K562 (cell line): ENCODE measurements at regions not wholly inside any gene's neighbourhood (a gene's known extent, or its start where the extent isn't known, plus 50 kb on each side); places are given as distances from the start of the nearest gene placed in this dataset.

ENCODE experiments used
- ATAC-seq: fragments of 200-7000 bp; cut with Tn5 transposase; 3 replicates; pipeline ENCODE4 v1.9.1; 2020; ENCODE audit warnings: moderate library complexity
- BruUV-seq: library from RNA; stranded (reverse); fragments of 400-500 nt; replicated peaks from 2 replicates; lab custom pipeline; 2021; lab: Mats Ljungman, UMichigan
- CTCF ChIA-PET: fragments of 300-600 bp; formaldehyde crosslinking; extraction: SDS; loops from one replicate; lab custom pipeline; 2021; ENCODE audit warnings: low intra/inter-chr PET ratio; lab: Yijun Ruan, JAX
- POLR2A ChIA-PET: fragments of 300-600, 350-650 bp; sonication (Branson Sonifier 250); formaldehyde crosslinking; extraction: SDS; loops from one replicate; lab custom pipeline; 2021; ENCODE audit warnings: antibody characterized with exemption, inconsistent platforms; lab: Yijun Ruan, JAX
- DNase-seq, 4 experiments: peaks; one replicate each; pipeline versions ENCODE4 v3.0.0 to v3.0.0-alpha.2; 2011 to 2018; ENCODE audit warnings: low spot score in 3 of 4, mixed read lengths in 3 of 4; ENCODE audit errors: extremely low read depth in 1 of 4
- FAIRE-seq: peaks from 2 replicates; lab custom pipeline; 2011; peaks lifted over from hg19 to GRCh38; lab: Jason Lieb, UNC
- H2AFZ ChIP-seq: 2 replicates; pipeline ENCODE4 v1.6.0; 2011; ENCODE audit warnings: low read depth, low read length, control low read depth, inconsistent platforms
- H3K27ac ChIP-seq: fragments of 200-600 bp; 3 replicates; pipeline ENCODE4 v1.8.0; 2011; ENCODE audit warnings: low read depth, mild to moderate bottlenecking, control low read depth, inconsistent platforms, low read length, moderate library complexity, mixed read lengths; ENCODE audit errors: extremely low read depth
- H3K27me3 ChIP-seq, 2 experiments: fragments of 300-600 bp in 1 of 2; 2 replicates in 1 of 2; 3 replicates in 1 of 2; pipeline versions ENCODE4 v1.6.0 to v1.8.0; 2011; ENCODE audit warnings: inconsistent platforms in 2 of 2, low read length in 2 of 2, mild to moderate bottlenecking in 1 of 2, mixed read lengths in 1 of 2, moderate library complexity in 1 of 2; ENCODE audit not compliant: control insufficient read depth in 2 of 2, insufficient read depth in 2 of 2
- H3K36me3 ChIP-seq: fragments of 300-600 bp; 3 replicates; pipeline ENCODE4 v1.8.0; 2011; ENCODE audit warnings: mild to moderate bottlenecking, low read length, inconsistent platforms; ENCODE audit not compliant: control insufficient read depth, insufficient read depth
- H3K4me1 ChIP-seq, 2 experiments: fragments of 200-600 bp in 1 of 2; replicated peaks in 1 of 2; 2 replicates in 1 of 2; 3 replicates in 1 of 2; pipeline versions ENCODE4 v1.5.1 to v1.8.0; 2011; ENCODE audit warnings: inconsistent platforms in 2 of 2, low read length in 2 of 2, mild to moderate bottlenecking in 1 of 2, mixed read lengths in 1 of 2, moderate library complexity in 1 of 2; ENCODE audit not compliant: control insufficient read depth in 2 of 2, insufficient read depth in 2 of 2
- H3K4me2 ChIP-seq: 2 replicates; pipeline ENCODE4 v1.6.1; 2011; ENCODE audit warnings: low read length, control low read depth, inconsistent platforms, mixed read lengths; ENCODE audit not compliant: insufficient read depth
- H3K4me3 ChIP-seq: fragments of 200-600 bp; sonication (generic), shearing (Covaris generic); 2 replicates; pipeline ENCODE4 v1.5.1; 2016; ENCODE audit warnings: control low read depth, inconsistent platforms
- H3K79me2 ChIP-seq: fragments of 200-600 bp; 3 replicates; pipeline ENCODE4 v1.8.0; 2011; ENCODE audit warnings: low read length, inconsistent platforms; ENCODE audit not compliant: control insufficient read depth, insufficient read depth
- H3K9ac ChIP-seq, 2 experiments: 2 replicates each; pipeline versions ENCODE4 v1.6.0 to v1.6.1; 2011; ENCODE audit warnings: low read depth in 2 of 2, low read length in 2 of 2, control low read depth in 1 of 2, inconsistent platforms in 1 of 2, mild to moderate bottlenecking in 1 of 2, mixed read lengths in 1 of 2; ENCODE audit not compliant: insufficient read depth in 1 of 2
- H3K9me1 ChIP-seq: one replicate; pipeline ENCODE4 v1.6.0; 2011; ENCODE audit warnings: inconsistent platforms, mild to moderate bottlenecking, low read length, moderate library complexity; ENCODE audit not compliant: control insufficient read depth, insufficient read depth
- H3K9me3 ChIP-seq: replicated peaks from 2 replicates; pipeline ENCODE4 v1.5.1; 2011; ENCODE audit warnings: low read depth, low read length, inconsistent platforms; ENCODE audit not compliant: control insufficient read depth, insufficient read depth
- H4K20me1 ChIP-seq: replicated peaks from 2 replicates; pipeline ENCODE4 v1.6.1; 2011; ENCODE audit warnings: low read length, inconsistent platforms, mixed read lengths; ENCODE audit not compliant: control insufficient read depth, insufficient read depth
- C11orf30 ChIP-seq: fragments of 450-650 bp; IDR thresholded peaks from 2 replicates; pipeline ENCODE4 v1.6.1; 2016; ENCODE audit warnings: low read depth, mild to moderate bottlenecking
- CHCHD3 ChIP-seq: fragments of 250-450 bp; sonication (Bioruptor Pico); IDR thresholded peaks from 2 replicates; pipeline ENCODE4 v2.1.2; 2022; ENCODE audit warnings: mild to moderate bottlenecking
- CHD4 ChIP-seq: fragments of 200-600 bp; sonication (generic); IDR thresholded peaks from 3 replicates; pipeline ENCODE4 v1.6.1; 2012; ENCODE audit warnings: low read depth, mild to moderate bottlenecking, mixed read lengths, low read length, inconsistent platforms; ENCODE audit not compliant: insufficient read depth, insufficient replicate concordance, poor library complexity, severe bottlenecking
- COPS2 ChIP-seq: fragments of 450-650 bp; conservative IDR thresholded peaks from 2 replicates; pipeline ENCODE4 v1.6.1; 2016; ENCODE audit warnings: mild to moderate bottlenecking, moderate library complexity
- MYBL2 ChIP-seq, 2 experiments: fragments of 450-650 bp in 1 of 2; sonication (generic) in 1 of 2; formaldehyde crosslinking in 1 of 2; IDR thresholded peaks; 2 replicates each; pipeline versions ENCODE4 v1.6.1 to v1.8.1; 2017 to 2022; ENCODE audit warnings: borderline replicate concordance in 1 of 2, inconsistent platforms in 1 of 2, low read depth in 1 of 2, mild to moderate bottlenecking in 1 of 2, missing genetic modification reagents in 1 of 2, moderate library complexity in 1 of 2
- NCOA4 ChIP-seq: fragments of 450-650 bp; IDR thresholded peaks from 2 replicates; pipeline ENCODE4 v1.6.1; 2018; ENCODE audit warnings: mild to moderate bottlenecking; ENCODE audit not compliant: partially characterized antibody
- RFX7 ChIP-seq: fragments of 250-450 bp; sonication (Bioruptor Pico); IDR thresholded peaks from 2 replicates; pipeline ENCODE4 v1.5.1; 2021; ENCODE audit warnings: mild to moderate bottlenecking
- STAT5A ChIP-seq: IDR thresholded peaks from 2 replicates; pipeline ENCODE4 v1.6.1; 2012; ENCODE audit warnings: low read length, inconsistent platforms, borderline replicate concordance
- ZNF124 ChIP-seq: sonication (generic); formaldehyde crosslinking; IDR thresholded peaks from 2 replicates; pipeline ENCODE4 v1.8.1; 2022; ENCODE audit warnings: missing genetic modification reagents
- WGBS: fragments of 100-300 bp; shearing (Covaris generic); methylation state at CpG from one replicate; pipeline ENCODE4 v1.1.6; 2016; ENCODE audit warnings: low coverage, mixed read lengths; ENCODE audit not compliant: insufficient coverage; ENCODE audit errors: missing lambda C conversion rate; 5-methylcytosine and 5-hydroxymethylcytosine counted together
- in situ Hi-C: fragments of 300-500 bp; cut with MboI; formaldehyde crosslinking; loops from 4 replicates; pipeline ENCODE4 v1.15.0; 2018; ENCODE audit warnings: inconsistent platforms, mixed read lengths
- intact Hi-C: fragments of 100-400 bp; cut with micrococcal nuclease; formaldehyde crosslinking; loops from 2 replicates; pipeline ENCODE4 v1.14.2; 2022
- TF ChIP-seq, protein P1 (sequence below): fragments of 150-350 bp; IDR thresholded peaks from 2 replicates; pipeline ENCODE4 v1.6.1; 2014; ENCODE audit warnings: low read depth, mild to moderate bottlenecking, low read length, borderline replicate concordance
- TF ChIP-seq, protein P2 (sequence below): fragments of 450-650 bp; formaldehyde crosslinking; IDR thresholded peaks from 2 replicates; pipeline ENCODE4 v1.4.0; 2020; ENCODE audit warnings: mild to moderate bottlenecking, mixed read lengths

DNA sequence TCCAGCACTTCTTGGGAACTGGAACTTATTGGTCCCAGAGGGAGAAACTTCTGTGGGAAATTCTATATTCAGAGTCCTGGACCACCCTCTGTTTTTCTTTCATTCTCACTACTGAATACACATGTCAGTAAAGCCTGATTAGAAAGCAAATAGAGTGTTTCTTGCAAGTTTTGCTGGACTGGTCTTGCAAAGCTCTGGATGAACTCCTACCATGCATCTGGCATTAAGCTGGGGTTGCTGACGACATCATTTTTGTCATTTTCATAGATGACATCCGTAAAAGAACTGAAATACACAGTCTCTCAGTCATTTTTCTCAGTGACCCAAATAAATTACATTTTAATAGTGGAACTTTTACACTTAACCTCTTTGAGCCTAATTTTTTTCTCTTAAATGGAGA is 283.2 kb downstream of the DMAC1 start:
- BruUV-seq: no TSS peak
- Histone ChIP-seq H3K4me3 (no peak overlapping the region), H3K4me1 (no peaks in the 10 kb centered on the region), H2AFZ (no peak overlapping the region), H3K79me2 (no peaks in the 10 kb centered on the region), H3K4me2 (no peak overlapping the region), H4K20me1 (no peaks in the 10 kb centered on the region), H3K9ac (no peak overlapping the region), H3K27ac (no peak overlapping the region), H3K27me3 (no peaks in the 10 kb centered on the region), H3K9me1 (no peaks in the 10 kb centered on the region), H3K9me3 (no peaks in the 10 kb centered on the region), H3K36me3 (no peaks in the 10 kb centered on the region)
- no peak for ATAC-seq
- CTCF ChIA-PET: no interaction called here
- TF ChIP-seq, protein P1, sequence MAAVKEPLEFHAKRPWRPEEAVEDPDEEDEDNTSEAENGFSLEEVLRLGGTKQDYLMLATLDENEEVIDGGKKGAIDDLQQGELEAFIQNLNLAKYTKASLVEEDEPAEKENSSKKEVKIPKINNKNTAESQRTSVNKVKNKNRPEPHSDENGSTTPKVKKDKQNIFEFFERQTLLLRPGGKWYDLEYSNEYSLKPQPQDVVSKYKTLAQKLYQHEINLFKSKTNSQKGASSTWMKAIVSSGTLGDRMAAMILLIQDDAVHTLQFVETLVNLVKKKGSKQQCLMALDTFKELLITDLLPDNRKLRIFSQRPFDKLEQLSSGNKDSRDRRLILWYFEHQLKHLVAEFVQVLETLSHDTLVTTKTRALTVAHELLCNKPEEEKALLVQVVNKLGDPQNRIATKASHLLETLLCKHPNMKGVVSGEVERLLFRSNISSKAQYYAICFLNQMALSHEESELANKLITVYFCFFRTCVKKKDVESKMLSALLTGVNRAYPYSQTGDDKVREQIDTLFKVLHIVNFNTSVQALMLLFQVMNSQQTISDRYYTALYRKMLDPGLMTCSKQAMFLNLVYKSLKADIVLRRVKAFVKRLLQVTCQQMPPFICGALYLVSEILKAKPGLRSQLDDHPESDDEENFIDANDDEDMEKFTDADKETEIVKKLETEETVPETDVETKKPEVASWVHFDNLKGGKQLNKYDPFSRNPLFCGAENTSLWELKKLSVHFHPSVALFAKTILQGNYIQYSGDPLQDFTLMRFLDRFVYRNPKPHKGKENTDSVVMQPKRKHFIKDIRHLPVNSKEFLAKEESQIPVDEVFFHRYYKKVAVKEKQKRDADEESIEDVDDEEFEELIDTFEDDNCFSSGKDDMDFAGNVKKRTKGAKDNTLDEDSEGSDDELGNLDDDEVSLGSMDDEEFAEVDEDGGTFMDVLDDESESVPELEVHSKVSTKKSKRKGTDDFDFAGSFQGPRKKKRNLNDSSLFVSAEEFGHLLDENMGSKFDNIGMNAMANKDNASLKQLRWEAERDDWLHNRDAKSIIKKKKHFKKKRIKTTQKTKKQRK: no peak
- TF ChIP-seq STAT5A: no peak
- no peak for TF ChIP-seq COPS2
- TF ChIP-seq CHCHD3 (CRISPR knock-in tag): no peak
- no peak for TF ChIP-seq ZNF124 (CRISPR knock-in tag)
- no peak for TF ChIP-seq C11orf30
- no peak for TF ChIP-seq CHD4
- TF ChIP-seq, protein P2, sequence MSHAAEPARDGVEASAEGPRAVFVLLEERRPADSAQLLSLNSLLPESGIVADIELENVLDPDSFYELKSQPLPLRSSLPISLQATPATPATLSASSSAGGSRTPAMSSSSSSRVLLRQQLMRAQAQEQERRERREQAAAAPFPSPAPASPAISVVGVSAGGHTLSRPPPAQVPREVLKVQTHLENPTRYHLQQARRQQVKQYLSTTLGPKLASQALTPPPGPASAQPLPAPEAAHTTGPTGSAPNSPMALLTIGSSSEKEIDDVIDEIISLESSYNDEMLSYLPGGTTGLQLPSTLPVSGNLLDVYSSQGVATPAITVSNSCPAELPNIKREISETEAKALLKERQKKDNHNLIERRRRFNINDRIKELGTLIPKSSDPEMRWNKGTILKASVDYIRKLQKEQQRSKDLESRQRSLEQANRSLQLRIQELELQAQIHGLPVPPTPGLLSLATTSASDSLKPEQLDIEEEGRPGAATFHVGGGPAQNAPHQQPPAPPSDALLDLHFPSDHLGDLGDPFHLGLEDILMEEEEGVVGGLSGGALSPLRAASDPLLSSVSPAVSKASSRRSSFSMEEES: no peak
- TF ChIP-seq NCOA4: no peak
- no peak for TF ChIP-seq RFX7 (CRISPR knock-in tag)
- TF ChIP-seq MYBL2 (IDR thresholded peaks at IDR 0.05; ENCODE audit: low read depth): no peak
- TF ChIP-seq MYBL2 (CRISPR knock-in tag; IDR thresholded peaks at IDR 0.05; ENCODE audit: borderline replicate concordance): no peak
- WGBS: 0% methylated on average over 2 of the region's 2 CpGs
- no peak for FAIRE-seq
- intact Hi-C loops (no loop called here), in situ Hi-C loops (no loop called here)
- no peak for DNase-seq
- POLR2A ChIA-PET: no interaction called here
